NCI-H82 treated with DMSO at 0.1 percent for 48 hours (cell line): ENCODE measurements at regions not wholly inside any gene's neighbourhood (a gene's known extent, or its start where the extent isn't known, plus 50 kb on each side); places are given as distances from the start of the nearest gene placed in this dataset.

Experiments
- DNase-seq: peaks from one replicate; lab custom pipeline; 2025; ENCODE audit not compliant: unreplicated experiment; lab: John Stamatoyannopoulos, UW

DNA sequence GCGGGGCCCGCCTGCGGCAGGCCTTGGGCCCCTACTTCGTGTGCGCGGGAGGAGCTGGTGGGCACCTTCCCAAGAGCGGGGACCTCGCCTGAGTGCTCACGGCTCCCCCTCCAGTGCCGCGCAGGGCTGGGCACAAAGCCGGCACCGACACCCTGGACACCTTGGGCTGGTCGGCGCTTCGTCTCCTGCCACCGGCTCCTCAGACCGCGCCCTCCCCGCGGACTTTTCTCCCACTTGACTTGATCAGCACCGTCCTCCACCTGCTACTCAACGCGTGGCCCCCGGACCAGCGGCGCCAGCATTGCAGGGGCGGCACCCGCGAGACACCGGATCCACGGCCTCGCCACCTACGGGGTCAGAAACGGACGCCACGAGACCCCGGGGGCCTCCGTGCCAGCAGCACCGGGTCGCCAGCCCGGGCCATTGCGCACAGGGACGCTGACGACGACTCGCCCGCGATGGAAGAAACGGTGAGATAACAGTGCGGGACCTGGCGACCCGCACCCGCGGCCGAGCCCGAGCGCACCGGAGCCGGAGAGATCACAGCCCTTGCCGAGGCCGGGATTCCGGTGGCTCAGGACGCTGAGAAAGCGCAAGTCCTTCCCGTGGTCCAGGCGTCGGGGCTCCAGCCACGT lies 154.2 kb downstream of the DLL1 start:
- DNase-seq = no peak

DNA sequence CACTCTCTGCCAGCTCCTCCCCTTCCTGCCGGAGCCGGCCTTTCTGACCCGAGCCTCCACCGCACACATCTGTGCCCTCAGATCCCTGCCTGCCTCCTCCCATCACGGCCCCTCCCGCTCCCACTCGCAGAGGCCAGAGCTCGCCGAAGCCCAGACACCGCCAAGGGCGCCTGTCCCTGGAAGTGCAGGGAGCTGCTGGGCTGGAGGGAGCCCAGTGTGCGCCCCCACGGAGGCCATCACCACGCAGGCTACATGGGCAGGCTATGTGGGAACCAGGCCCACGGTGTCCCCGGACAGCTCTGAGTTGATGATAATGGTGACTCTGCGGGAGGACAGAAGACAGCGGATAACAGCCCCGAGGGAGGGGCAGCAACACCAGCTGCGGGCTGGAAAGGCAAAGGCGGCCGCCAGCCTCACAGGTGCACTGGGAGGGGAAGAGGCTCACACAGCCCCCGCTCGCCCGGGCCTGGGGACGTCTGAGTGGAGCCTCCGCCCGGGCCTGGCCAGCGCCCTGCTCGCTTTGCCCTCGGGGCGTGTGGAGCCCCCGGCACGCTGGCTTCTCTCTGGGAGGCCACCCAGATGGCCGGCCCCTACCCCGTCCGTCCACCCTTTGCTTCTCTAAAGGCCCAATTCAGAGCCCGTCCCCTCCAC lies 154.9 kb downstream of the DLL1 start:
- DNase-seq = no peak

DNA sequence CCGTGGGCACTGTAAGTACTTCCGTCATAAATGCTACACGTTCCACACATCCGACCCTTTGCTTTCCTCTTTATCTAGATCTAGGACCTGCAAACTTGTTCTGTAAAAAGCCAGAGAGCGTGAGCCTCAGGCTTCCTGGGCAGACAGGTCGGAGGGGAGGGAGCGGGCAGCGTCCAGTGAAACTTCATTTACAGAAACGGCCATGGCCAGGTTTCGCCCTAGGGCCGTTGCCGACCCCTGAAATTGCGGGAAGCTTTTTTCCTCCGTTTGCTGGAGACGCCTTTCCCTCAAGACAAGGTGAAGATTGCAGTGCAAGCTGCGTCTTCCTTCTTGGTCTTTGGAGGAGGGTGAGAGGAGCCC lies 155.4 kb downstream of the DLL1 start:
- DNase-seq = no peak

DNA sequence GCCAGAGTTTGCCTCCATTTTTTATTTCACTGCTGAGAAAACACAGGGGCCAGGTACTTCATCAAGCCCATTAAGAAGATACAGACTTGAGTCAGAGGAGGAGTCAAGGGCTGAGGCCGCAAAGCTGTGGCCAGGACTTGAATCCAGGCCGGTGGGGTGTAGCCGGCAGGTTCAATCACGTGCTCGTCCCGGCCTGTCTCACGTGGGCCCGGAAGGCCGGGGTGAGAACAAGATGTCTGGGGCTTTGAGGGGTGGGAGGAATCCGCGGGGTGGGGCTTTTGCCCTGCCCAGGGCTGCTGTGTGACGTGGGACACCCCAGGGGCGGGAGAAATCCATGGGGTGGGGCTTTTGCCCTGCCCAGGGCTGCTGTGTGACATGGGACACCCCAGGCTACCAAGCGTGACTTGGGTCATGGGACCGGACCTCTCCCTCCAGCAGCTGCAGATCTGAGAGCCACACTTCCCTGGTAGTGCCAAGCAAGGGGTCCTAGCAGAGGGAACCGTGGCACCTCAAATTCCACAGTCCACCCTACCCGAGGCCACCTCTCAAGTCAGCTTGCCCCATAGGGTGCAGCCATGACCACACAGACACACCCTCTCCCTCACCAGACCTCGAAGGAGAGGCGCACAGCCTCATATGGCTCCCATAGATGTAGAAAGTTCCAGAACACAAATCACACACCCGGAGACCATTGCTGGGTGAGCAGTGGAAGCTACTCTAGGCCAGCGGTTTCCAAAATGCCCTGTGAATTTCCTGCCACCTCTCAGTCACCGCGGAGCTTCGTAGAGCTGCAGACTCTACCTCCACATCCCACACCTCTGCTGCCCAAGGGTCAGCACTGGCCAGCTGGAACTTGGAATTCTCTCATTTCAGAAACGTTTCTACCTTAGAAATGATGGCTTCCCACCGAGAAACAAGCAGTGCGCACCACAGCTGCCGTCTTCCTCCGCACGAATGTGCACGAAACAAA lies 156.1 kb downstream of the DLL1 start:
- DNase-seq = no peak

DNA sequence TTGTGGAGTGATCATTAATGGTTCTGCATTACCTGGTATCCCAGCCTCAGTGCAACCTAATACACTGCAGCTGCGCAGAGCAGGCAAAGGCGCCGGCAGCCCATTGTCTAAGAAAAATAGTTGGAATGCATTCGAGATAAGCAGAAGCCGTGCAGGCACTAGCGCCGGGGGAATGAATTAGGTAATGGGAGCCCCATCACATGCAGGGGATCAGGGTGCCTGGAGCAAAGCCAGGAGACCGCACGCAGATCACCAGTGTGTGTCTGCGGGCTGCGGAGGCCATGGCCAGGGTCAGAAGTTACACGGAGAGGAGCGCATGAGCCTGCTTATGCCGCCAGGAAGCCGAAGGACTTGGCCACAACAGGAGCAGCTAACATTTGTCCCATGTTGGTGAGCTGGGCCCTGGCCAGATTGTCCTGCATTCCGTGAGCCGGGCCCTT lies 156.8 kb downstream of the DLL1 start:
- no peak for DNase-seq

- no peak for DNase-seq
Measured at GRCh38 chr6:170132561-170132991, 158.3 kb downstream of the DLL1 start.

GRCh38 chr6:170132011-170132521 lies 158.8 kb downstream of the DLL1 start:
- no peak for DNase-seq

- DNase-seq = no peak
Measured at GRCh38 chr6:170131351-170131750, 159.5 kb downstream of the DLL1 start.

DNA sequence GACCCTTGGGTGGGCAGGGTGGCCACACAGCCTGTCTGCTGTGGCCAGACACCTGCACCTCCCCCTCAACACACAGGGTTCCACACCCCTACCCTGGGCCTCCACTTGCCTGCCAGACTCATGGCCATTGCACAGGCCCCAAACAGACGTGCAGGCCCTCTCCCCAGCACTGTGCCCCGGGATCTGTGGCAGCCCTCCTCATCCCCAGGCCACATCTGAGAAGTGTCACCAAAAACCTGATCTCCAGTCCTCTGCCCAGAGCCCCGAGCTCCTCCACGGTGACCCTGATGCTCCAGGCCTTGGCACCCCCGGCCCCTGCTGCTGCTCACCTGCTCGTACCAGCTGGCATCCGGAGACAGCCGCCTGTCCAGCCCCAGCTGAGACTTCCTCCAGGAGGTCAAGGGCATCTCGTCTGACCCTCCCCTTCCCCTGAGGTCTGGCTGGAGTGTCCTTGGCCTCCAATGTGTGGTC lies 160.1 kb downstream of the DLL1 start:
- DNase-seq = no peak

- DNase-seq = no peak
Measured at GRCh38 chr6:170130201-170130621, 160.7 kb downstream of the DLL1 start.

DNA sequence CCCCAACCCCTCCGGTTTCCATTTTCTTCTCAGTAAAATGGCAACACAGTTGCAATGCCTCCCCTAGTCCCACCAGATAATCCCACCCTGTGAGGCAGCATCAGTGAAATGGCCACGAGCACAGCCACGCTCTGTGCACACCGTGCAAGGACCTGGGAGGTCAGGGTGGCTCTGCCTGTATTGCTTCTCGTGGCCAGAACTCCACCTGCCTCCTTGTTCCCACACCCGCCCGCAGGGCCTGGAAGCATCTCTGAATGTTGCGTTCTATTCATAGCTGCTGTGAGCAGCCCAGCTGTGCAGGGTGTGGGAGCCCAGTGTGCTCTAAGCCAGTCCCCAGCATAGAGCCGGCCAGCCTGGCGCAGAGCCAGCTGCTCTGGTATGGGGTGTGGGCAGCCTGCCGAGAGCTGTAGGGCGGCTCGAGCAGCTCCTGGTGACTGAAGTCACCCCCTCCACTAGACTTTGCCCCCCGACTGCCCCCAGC lies 161.1 kb downstream of the DLL1 start:
- DNase-seq = no peak

DNA sequence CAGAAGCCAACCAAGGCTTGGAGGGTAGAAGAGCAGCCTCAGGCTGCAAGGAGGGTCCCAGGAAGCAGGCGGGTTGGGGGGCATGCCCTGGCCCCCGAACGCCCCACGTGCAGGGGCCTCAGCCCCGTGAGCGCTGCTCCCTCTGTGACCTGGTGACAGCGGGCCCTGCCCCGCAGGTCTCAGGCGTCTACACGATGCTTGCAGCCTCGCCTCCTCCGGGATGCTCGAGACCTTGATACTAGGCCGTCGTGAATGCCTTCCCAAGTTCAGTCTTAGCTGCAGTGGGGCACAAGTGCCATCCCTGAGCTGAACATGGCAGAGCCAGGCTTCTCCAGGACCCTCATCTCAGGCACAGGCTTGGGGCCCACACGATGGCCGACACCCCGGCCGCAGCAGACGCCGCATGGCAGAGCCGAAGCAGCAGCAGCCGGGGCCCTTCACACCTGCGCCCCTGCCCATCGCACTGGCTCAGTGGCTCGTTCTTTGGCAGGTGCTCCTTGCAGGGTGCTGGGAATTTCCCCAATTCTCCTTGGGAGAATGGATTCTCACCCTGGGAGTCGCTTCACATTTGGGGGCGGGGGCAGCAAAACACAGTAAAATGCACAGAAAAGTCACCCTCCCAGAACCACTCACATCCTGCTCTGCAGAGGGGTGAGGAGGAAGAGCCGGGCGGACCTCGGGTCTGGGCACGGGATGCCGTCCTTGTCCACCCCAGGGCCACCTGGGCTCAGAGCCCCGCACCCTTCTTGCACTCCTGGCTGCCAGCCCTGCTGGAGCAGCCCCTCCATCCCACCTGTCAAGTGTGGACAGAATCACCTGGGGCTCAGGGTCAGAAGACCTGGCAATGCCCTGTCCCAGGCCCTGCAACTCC lies 161.8 kb downstream of the DLL1 start:
- no peak for DNase-seq

DNA sequence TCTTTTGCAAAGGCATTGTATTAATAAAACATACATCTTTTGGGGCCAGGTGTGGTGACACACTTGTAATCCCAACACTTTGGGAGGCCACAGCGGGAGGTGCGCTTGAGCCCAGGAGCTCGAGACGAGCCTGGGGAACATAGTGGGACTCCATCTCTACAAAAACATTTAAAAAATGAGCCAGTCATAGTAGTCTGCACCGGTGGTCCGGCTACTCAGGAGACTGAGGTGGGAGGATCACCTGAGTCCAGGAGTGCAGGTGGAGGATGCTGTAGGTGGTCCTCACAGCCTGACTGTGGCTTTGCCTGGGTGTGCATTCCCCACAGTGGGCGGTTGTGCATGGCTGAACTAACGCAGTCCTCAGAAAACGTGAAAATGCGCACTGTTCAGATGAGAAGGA lies 162.5 kb downstream of the DLL1 start:
- no peak for DNase-seq

GRCh38 chr6:170127151-170127550 lies 163.7 kb downstream of the DLL1 start:
- DNase-seq = no peak

DNA sequence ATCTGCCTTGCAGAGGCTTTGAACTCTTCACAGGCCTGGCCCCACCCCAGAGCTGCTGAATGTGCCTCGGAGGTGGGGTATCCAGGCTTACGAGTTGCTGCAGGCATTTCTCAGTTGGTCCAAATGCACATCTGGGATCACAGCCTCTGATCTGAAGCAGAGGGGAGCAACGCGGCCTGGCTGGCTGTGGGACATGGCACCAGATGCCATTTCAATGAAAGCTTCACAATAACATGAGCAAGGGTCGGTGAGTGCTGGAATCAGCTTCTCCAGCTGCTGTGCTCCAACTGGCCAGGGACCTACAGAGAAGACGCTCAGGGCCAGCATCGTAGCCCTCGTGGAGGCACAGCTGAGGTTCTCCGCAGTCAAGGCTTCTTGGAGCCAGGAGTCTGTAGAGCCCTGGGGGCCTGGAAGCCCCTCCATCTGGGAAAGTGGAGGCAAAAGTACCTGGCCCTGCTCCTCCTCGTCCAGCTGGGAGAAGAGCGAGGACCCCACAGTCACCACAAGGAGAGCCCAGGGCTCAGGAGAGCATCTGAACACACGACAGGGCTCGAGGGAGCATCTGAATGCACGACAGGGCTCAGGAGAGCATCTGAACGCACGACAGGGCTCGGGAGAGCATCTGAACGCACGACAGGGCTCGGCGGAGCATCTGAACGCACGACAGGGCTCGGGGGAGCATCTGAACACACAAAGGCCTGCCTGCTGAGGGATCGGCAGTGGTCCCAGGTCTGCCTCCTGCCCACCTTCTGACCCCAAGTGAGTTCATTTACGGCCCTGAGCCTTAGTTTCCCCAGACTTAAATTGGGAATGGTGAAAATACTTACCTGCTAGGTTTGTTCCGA lies 165.2 kb downstream of the DLL1 start:
- DNase-seq = no peak

GRCh38 chr6:170124836-170125235 lies 166.0 kb downstream of the DLL1 start:
- DNase-seq = no peak

GRCh38 chr6:170124150-170124549 lies 166.7 kb downstream of the DLL1 start:
- no peak for DNase-seq

GRCh38 chr6:170122651-170123050 lies 168.2 kb downstream of the DLL1 start:
- no peak for DNase-seq
